PC-9 (cell line): ENCODE measurements at regions not wholly inside any gene's neighbourhood (a gene's known extent, or its start where the extent isn't known, plus 50 kb on each side); places are given as distances from the start of the nearest gene placed in this dataset.

Experiments used
- CTCF ChIP-seq: fragments of 200-600 bp; sonication (generic); conservative IDR thresholded peaks from 2 replicates; pipeline ENCODE4 v1.6.1; 2017; ENCODE audit warnings: mixed run types, antibody characterized with exemption, mild to moderate bottlenecking, moderate library complexity
- EZH2 ChIP-seq: fragments of 200-600 bp; sonication (generic); IDR thresholded peaks from 2 replicates; pipeline ENCODE4 v1.8.0; 2017; ENCODE audit warnings: antibody characterized with exemption, low read depth

- TF ChIP-seq EZH2 (no peak), CTCF (no peak)
Measured at GRCh38 chr5:88664645-88665044, 218.3 kb downstream of the MEF2C start.
